Mesenchymal stem cell (in vitro differentiated cells and primary cell): ENCODE measurements at regions not wholly inside any gene's neighbourhood (a gene's known extent, or its start where the extent isn't known, plus 50 kb on each side); places are given as distances from the start of the nearest gene placed in this dataset.

Source experiments
- DNase-seq: peaks from one replicate; pipeline ENCODE4 v3.0.0-alpha.2; 2013
- H2AFZ ChIP-seq: one replicate; pipeline ENCODE4 v1.6.1; 2013; ENCODE audit warnings: low read depth, mild to moderate bottlenecking, control low read depth, inconsistent platforms, low read length, moderate library complexity
- H2AK5ac ChIP-seq: 2 replicates; pipeline ENCODE4 v1.6.1; 2013; ENCODE audit warnings: low read length, moderate library complexity, mild to moderate bottlenecking, inconsistent platforms; ENCODE audit not compliant: severe bottlenecking
- H2BK120ac ChIP-seq: one replicate; pipeline ENCODE4 v1.6.1; 2013; ENCODE audit warnings: low read depth, mild to moderate bottlenecking, inconsistent platforms, low read length, moderate library complexity
- H2BK12ac ChIP-seq, 2 experiments: one replicate each; pipeline ENCODE4 v1.6.1; 2013; ENCODE audit warnings: inconsistent platforms in 2 of 2, low read length in 2 of 2, mild to moderate bottlenecking in 2 of 2, moderate library complexity in 2 of 2, control low read depth in 1 of 2
- H2BK15ac ChIP-seq: one replicate; pipeline ENCODE4 v1.6.1; 2013; ENCODE audit warnings: mild to moderate bottlenecking, low read depth, inconsistent platforms; ENCODE audit not compliant: poor library complexity, severe bottlenecking
- H2BK5ac ChIP-seq: 2 replicates; pipeline ENCODE4 v1.6.1; 2013; ENCODE audit warnings: low read depth, mild to moderate bottlenecking, low read length, control low read depth, inconsistent platforms; ENCODE audit not compliant: poor library complexity, severe bottlenecking
- H3K14ac ChIP-seq, 2 experiments: one replicate each; pipeline ENCODE4 v1.6.1; 2013; ENCODE audit warnings: inconsistent platforms in 2 of 2, low read length in 2 of 2, control low read depth in 1 of 2, mild to moderate bottlenecking in 1 of 2, moderate library complexity in 1 of 2
- H3K18ac ChIP-seq, 2 experiments: one replicate each; pipeline ENCODE4 v1.6.1; 2013; ENCODE audit warnings: inconsistent platforms in 2 of 2, low read length in 2 of 2, control low read depth in 1 of 2, low read depth in 1 of 2, mild to moderate bottlenecking in 1 of 2
- H3K23ac ChIP-seq, 2 experiments: one replicate each; pipeline ENCODE4 v1.6.1; 2013; ENCODE audit warnings: inconsistent platforms in 2 of 2, low read length in 2 of 2, mild to moderate bottlenecking in 2 of 2, moderate library complexity in 2 of 2, control low read depth in 1 of 2
- H3K27ac ChIP-seq: 2 replicates; pipeline ENCODE4 v1.5.1; 2013; ENCODE audit warnings: mild to moderate bottlenecking, moderate library complexity, low read length, control low read depth, inconsistent platforms; ENCODE audit not compliant: poor library complexity, severe bottlenecking
- H3K27me3 ChIP-seq, 2 experiments: 2 replicates each; pipeline versions ENCODE4 v1.6.1 to v1.7.0; 2013; ENCODE audit warnings: low read length in 2 of 2, mild to moderate bottlenecking in 2 of 2, moderate library complexity in 2 of 2, control low read depth in 1 of 2, inconsistent platforms in 1 of 2; ENCODE audit not compliant: control insufficient read depth in 1 of 2, insufficient read depth in 1 of 2
- H3K36me3 ChIP-seq, 2 experiments: 2 replicates each; pipeline versions ENCODE4 v1.6.1 to v1.7.0; 2013; ENCODE audit warnings: low read length in 2 of 2, control low read depth in 1 of 2, inconsistent platforms in 1 of 2, low read depth in 1 of 2, mild to moderate bottlenecking in 1 of 2; ENCODE audit not compliant: insufficient read depth in 2 of 2, control insufficient read depth in 1 of 2
- H3K4ac ChIP-seq, 2 experiments: one replicate each; pipeline ENCODE4 v1.6.1; 2013; ENCODE audit warnings: inconsistent platforms in 2 of 2, low read length in 2 of 2, mild to moderate bottlenecking in 2 of 2, moderate library complexity in 2 of 2, control low read depth in 1 of 2, low read depth in 1 of 2
- H3K4me1 ChIP-seq: 2 replicates; pipeline ENCODE4 v1.6.1; 2013; ENCODE audit warnings: low read depth, low read length, control low read depth; ENCODE audit not compliant: control insufficient read depth, insufficient read depth
- H3K4me2 ChIP-seq: 2 replicates; pipeline ENCODE4 v1.6.1; 2013; ENCODE audit warnings: low read length, mild to moderate bottlenecking, inconsistent platforms; ENCODE audit not compliant: poor library complexity, severe bottlenecking
- H3K4me3 ChIP-seq, 2 experiments: 2 replicates each; pipeline versions ENCODE4 v1.5.1 to v1.7.0; 2013; ENCODE audit warnings: low read length in 2 of 2, mild to moderate bottlenecking in 2 of 2, control low read depth in 1 of 2, low read depth in 1 of 2; ENCODE audit not compliant: insufficient read depth in 1 of 2
- H3K79me1 ChIP-seq: replicated peaks from 2 replicates; pipeline ENCODE4 v1.6.1; 2013; ENCODE audit warnings: mild to moderate bottlenecking, control low read depth, low read length, inconsistent platforms; ENCODE audit not compliant: poor library complexity, severe bottlenecking
- H3K9ac ChIP-seq: 2 replicates; pipeline ENCODE4 v1.7.0; 2013; ENCODE audit warnings: mild to moderate bottlenecking, low read length, moderate library complexity
- H3K9me3 ChIP-seq: 2 replicates; pipeline ENCODE4 v1.7.0; 2013; ENCODE audit warnings: mild to moderate bottlenecking, low read length; ENCODE audit not compliant: control insufficient read depth
- H4K8ac ChIP-seq: one replicate; pipeline ENCODE4 v1.6.1; 2013; ENCODE audit warnings: inconsistent platforms, mild to moderate bottlenecking, low read length, moderate library complexity
- H4K91ac ChIP-seq: one replicate; pipeline ENCODE4 v1.6.1; 2013; ENCODE audit warnings: mild to moderate bottlenecking, low read length, inconsistent platforms
- WGBS: methylation state at CpG from one replicate; pipeline ENCODE4 v1.1.7; 2013; ENCODE audit warnings: mixed read lengths; 5-methylcytosine and 5-hydroxymethylcytosine counted together

GRCh38 chr3:159540882-159541495, 447.6 kb upstream of the IL12A start:
- no peak overlapping the region for H3K9ac ChIP-seq
- no peak overlapping the region for H3K4ac ChIP-seq
- no peak overlapping the region for H2BK5ac ChIP-seq
- no peak overlapping the region for H3K4me2 ChIP-seq
- H3K4me3 ChIP-seq = no peak overlapping the region
- DNase-seq = no peak
- no peak overlapping the region for H2BK15ac ChIP-seq
- H3K18ac ChIP-seq = no peak overlapping the region
- no peak overlapping the region for H3K27ac ChIP-seq
- H3K4me1 ChIP-seq = peaks cover 2% of the 10 kb centered on the region
- no peaks in the 10 kb centered on the region for H3K79me1 ChIP-seq
- no peak overlapping the region for H2BK120ac ChIP-seq
- H2AFZ ChIP-seq = no peak overlapping the region
- H3K36me3 ChIP-seq = no peaks in the 10 kb centered on the region
- no peak overlapping the region for H2AK5ac ChIP-seq
- H4K91ac ChIP-seq = no peak overlapping the region
- WGBS = 71% methylated on average over 2 of the region's 2 CpGs
- H2BK12ac ChIP-seq = no peak overlapping the region
- no peak overlapping the region for H4K8ac ChIP-seq
- H3K23ac ChIP-seq = no peak overlapping the region
- no peaks in the 10 kb centered on the region for H3K9me3 ChIP-seq
- no peaks in the 10 kb centered on the region for H3K27me3 ChIP-seq
- no peak overlapping the region for H3K14ac ChIP-seq

GRCh38 chr3:159548675-159549335, 439.8 kb upstream of the IL12A start:
- H3K27ac ChIP-seq = no peak overlapping the region
- no peak overlapping the region for H2BK15ac ChIP-seq
- H4K8ac ChIP-seq = no peak overlapping the region
- WGBS = 100% methylated on average over 1 of the region's 3 CpGs
- no peak overlapping the region for H2BK120ac ChIP-seq
- no peaks in the 10 kb centered on the region for H3K79me1 ChIP-seq
- no peak for DNase-seq
- no peaks in the 10 kb centered on the region for H3K4me1 ChIP-seq
- no peak overlapping the region for H2AK5ac ChIP-seq
- H3K4me2 ChIP-seq = no peak overlapping the region
- no peak overlapping the region for H2AFZ ChIP-seq
- no peak overlapping the region for H3K9ac ChIP-seq
- peaks cover 9% of the 10 kb centered on the region for H3K9me3 ChIP-seq
- no peak overlapping the region for H3K18ac ChIP-seq
- no peaks in the 10 kb centered on the region for H3K36me3 ChIP-seq
- no peak overlapping the region for H3K14ac ChIP-seq
- no peaks in the 10 kb centered on the region for H3K27me3 ChIP-seq
- H3K4me3 ChIP-seq = no peak overlapping the region
- no peak overlapping the region for H3K23ac ChIP-seq
- H4K91ac ChIP-seq = no peak overlapping the region
- no peak overlapping the region for H2BK12ac ChIP-seq
- H3K4ac ChIP-seq = no peak overlapping the region
- H2BK5ac ChIP-seq = no peak overlapping the region

GRCh38 chr3:159555205-159555604, 433.4 kb upstream of the IL12A start:
- no peak for DNase-seq

GRCh38 chr3:159559771-159560170, 428.9 kb upstream of the IL12A start:
- H3K9ac ChIP-seq = no peak overlapping the region
- H3K4me1 ChIP-seq = no peaks in the 10 kb centered on the region
- H3K79me1 ChIP-seq = no peaks in the 10 kb centered on the region
- no peak overlapping the region for H3K4me3 ChIP-seq
- peaks cover 0 to 5% of the 10 kb centered on the region in 2 experiments for H3K27me3 ChIP-seq
- H3K23ac ChIP-seq = no peak overlapping the region
- H4K91ac ChIP-seq = no peak overlapping the region
- no peak overlapping the region for H2BK120ac ChIP-seq
- H2BK5ac ChIP-seq = no peak overlapping the region
- H3K27ac ChIP-seq = no peak overlapping the region
- WGBS = no CpG with 5 or more reads among the region's 1 CpG
- H2BK15ac ChIP-seq = no peak overlapping the region
- H3K4me2 ChIP-seq = no peak overlapping the region
- H3K4ac ChIP-seq = no peak overlapping the region
- H4K8ac ChIP-seq = no peak overlapping the region
- no peak overlapping the region for H2AFZ ChIP-seq
- H3K14ac ChIP-seq = no peak overlapping the region
- H2AK5ac ChIP-seq = no peak overlapping the region
- no peak overlapping the region for H2BK12ac ChIP-seq
- H3K18ac ChIP-seq = no peak overlapping the region
- no peaks in the 10 kb centered on the region for H3K9me3 ChIP-seq
- DNase-seq = no peak
- H3K36me3 ChIP-seq = no peaks in the 10 kb centered on the region

More at GRCh38 chr3:159555205-159555604, 433.4 kb upstream of the IL12A start:
- H3K14ac ChIP-seq = no peak overlapping the region
- H2BK5ac ChIP-seq = no peak overlapping the region
- H3K4me3 ChIP-seq = no peak overlapping the region
- H2BK15ac ChIP-seq = no peak overlapping the region
- H3K79me1 ChIP-seq = no peaks in the 10 kb centered on the region
- H3K23ac ChIP-seq = no peak overlapping the region
- no peak overlapping the region for H2BK12ac ChIP-seq
- no peak overlapping the region for H4K91ac ChIP-seq
- no peaks in the 10 kb centered on the region for H3K27me3 ChIP-seq
- H2AFZ ChIP-seq = no peak overlapping the region
- H3K4me1 ChIP-seq = no peaks in the 10 kb centered on the region
- no peaks in the 10 kb centered on the region for H3K36me3 ChIP-seq
- no peak overlapping the region for H3K18ac ChIP-seq
- H2BK120ac ChIP-seq = no peak overlapping the region
- H3K9me3 ChIP-seq = no peaks in the 10 kb centered on the region
- H3K27ac ChIP-seq = no peak overlapping the region
- no peak overlapping the region for H4K8ac ChIP-seq
- H3K4me2 ChIP-seq = no peak overlapping the region
- H2AK5ac ChIP-seq = no peak overlapping the region
- no peak overlapping the region for H3K4ac ChIP-seq
- no peak overlapping the region for H3K9ac ChIP-seq
